ENCODE measurements at regions not wholly inside any gene's neighbourhood (a gene's known extent, or its start where the extent isn't known, plus 50 kb on each side); places are given as distances from the start of the nearest gene placed in this dataset.

DNA sequence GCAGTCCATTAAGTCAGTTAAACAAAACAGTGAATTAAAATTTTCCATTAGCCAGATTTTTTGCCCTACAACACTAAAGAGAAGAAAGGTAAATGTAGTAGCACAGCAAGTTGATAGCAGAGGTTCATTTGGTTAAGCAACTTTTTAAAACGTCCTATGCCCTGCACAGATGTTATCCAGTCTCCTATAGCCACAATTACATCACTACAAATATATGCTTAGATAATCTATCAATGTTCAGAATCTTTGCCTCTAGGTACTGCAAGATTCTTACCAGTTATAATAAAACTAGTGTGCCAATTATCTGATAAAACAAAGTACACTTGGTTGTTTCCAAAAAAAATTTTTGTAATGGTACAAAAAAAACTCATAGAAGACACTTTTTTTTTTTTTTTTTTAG, 175.5 kb upstream of the MYO3A start:
- Histone ChIP-seq H3K36me3 (replicated peaks in 1 of 2; ENCODE audit: control insufficient read depth in 1 of 2, insufficient read depth in 2 of 2, low read length in 2 of 2) (no peaks in the 10 kb centered on the region), H2AFZ (ENCODE audit: insufficient read depth, low read depth, low read length, poor library complexity, severe bottlenecking) (no peak overlapping the region), H3K4me1 (ENCODE audit: control insufficient read depth in 1 of 2, insufficient read depth in 2 of 2, low read length in 2 of 2) (peaks cover 25 to 31% of the 10 kb centered on the region in 2 donors), H3K4me2 (replicated peaks; ENCODE audit: extremely low read depth, low read length, poor library complexity, severe bottlenecking) (no peak overlapping the region), H3K27me3 (ENCODE audit: control insufficient read depth in 2 of 2, insufficient read depth in 2 of 2, low read length in 2 of 2) (peaks cover 2% of the 10 kb centered on the region in 2 donors), H3K4me3 (replicated peaks in 1 of 3; ENCODE audit: low read depth in 2 of 3, low read length in 3 of 3) (no peak overlapping the region), H4K20me1 (ENCODE audit: insufficient read depth, low read length) (no peaks in the 10 kb centered on the region), H3K9me3 (replicated peaks in 1 of 2; ENCODE audit: control insufficient read depth in 1 of 2, insufficient read depth in 1 of 2, low read length in 2 of 2) (no peaks in the 10 kb centered on the region), H3K79me2 (ENCODE audit: insufficient read depth, low read length) (no peaks in the 10 kb centered on the region), H3K27ac (ENCODE audit: low read depth in 1 of 2, low read length in 2 of 2) (no peak overlapping the region), H3K9ac (ENCODE audit: insufficient read depth, low read length, poor library complexity, severe bottlenecking) (no peak overlapping the region)
- Mint-ChIP-seq H3K27me3 (ENCODE audit: low read depth in 3 of 3) (peaks cover 2 to 4% (median 3%) of the 10 kb centered on the region in 3 donors), H3K27ac (no peak overlapping the region), H3K36me3 (no peaks in the 10 kb centered on the region), H3K4me3 (no peak overlapping the region), H3K4me1 (peaks cover 13% of the 10 kb centered on the region), H3K9me3 (peaks cover 0 to 13% (median 6%) of the 10 kb centered on the region in 7 donors)
- WGBS (ENCODE audit: insufficient coverage): no CpG with 5 or more reads among the region's 1 CpG
- intact Hi-C loops (cut with micrococcal nuclease): no loop called here
- DNase-seq: no peak
- TF ChIP-seq, protein P1, sequence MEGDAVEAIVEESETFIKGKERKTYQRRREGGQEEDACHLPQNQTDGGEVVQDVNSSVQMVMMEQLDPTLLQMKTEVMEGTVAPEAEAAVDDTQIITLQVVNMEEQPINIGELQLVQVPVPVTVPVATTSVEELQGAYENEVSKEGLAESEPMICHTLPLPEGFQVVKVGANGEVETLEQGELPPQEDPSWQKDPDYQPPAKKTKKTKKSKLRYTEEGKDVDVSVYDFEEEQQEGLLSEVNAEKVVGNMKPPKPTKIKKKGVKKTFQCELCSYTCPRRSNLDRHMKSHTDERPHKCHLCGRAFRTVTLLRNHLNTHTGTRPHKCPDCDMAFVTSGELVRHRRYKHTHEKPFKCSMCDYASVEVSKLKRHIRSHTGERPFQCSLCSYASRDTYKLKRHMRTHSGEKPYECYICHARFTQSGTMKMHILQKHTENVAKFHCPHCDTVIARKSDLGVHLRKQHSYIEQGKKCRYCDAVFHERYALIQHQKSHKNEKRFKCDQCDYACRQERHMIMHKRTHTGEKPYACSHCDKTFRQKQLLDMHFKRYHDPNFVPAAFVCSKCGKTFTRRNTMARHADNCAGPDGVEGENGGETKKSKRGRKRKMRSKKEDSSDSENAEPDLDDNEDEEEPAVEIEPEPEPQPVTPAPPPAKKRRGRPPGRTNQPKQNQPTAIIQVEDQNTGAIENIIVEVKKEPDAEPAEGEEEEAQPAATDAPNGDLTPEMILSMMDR (IDR thresholded peaks at IDR 0.05): no peak

GRCh38 chr10:25761937-25762336, 172.1 kb upstream of the MYO3A start:
- H3K36me3 Mint-ChIP-seq: no peaks in the 10 kb centered on the region
- H3K4me3 ChIP-seq (replicated peaks in 1 of 3; ENCODE audit: low read depth in 2 of 3, low read length in 3 of 3): no peak overlapping the region
- intact Hi-C loops (cut with micrococcal nuclease): no loop called here
- 85% methylated on average over 2 of the region's 4 CpGs for WGBS (ENCODE audit: insufficient coverage)
- H3K9me3 Mint-ChIP-seq: peaks cover 0 to 5% (median under 1%) of the 10 kb centered on the region in 7 donors
- H3K27me3 Mint-ChIP-seq (ENCODE audit: low read depth in 3 of 3): peaks cover 11 to 29% (median 14%) of the 10 kb centered on the region in 3 donors
- H3K4me2 ChIP-seq (replicated peaks; ENCODE audit: extremely low read depth, low read length, poor library complexity, severe bottlenecking): no peak overlapping the region
- no peaks in the 10 kb centered on the region for H3K9me3 ChIP-seq (replicated peaks in 1 of 2; ENCODE audit: control insufficient read depth in 1 of 2, insufficient read depth in 1 of 2, low read length in 2 of 2)
- H4K20me1 ChIP-seq (ENCODE audit: insufficient read depth, low read length): no peaks in the 10 kb centered on the region
- H3K4me3 Mint-ChIP-seq: no peak overlapping the region
- peaks cover 18 to 26% of the 10 kb centered on the region in 2 donors for H3K27me3 ChIP-seq (ENCODE audit: control insufficient read depth in 2 of 2, insufficient read depth in 2 of 2, low read length in 2 of 2)
- H3K9ac ChIP-seq (ENCODE audit: insufficient read depth, low read length, poor library complexity, severe bottlenecking): no peak overlapping the region
- no peak overlapping the region for H3K27ac ChIP-seq (ENCODE audit: low read depth in 1 of 2, low read length in 2 of 2)
- no peaks in the 10 kb centered on the region for H3K79me2 ChIP-seq (ENCODE audit: insufficient read depth, low read length)
- no peak overlapping the region for H3K27ac Mint-ChIP-seq
- TF ChIP-seq, protein P1 (IDR thresholded peaks at IDR 0.05): no peak
- DNase-seq: no peak
- peaks cover 3 to 8% of the 10 kb centered on the region in 2 donors for H3K4me1 ChIP-seq (ENCODE audit: control insufficient read depth in 1 of 2, insufficient read depth in 2 of 2, low read length in 2 of 2)
- H3K36me3 ChIP-seq (replicated peaks in 1 of 2; ENCODE audit: control insufficient read depth in 1 of 2, insufficient read depth in 2 of 2, low read length in 2 of 2): no peaks in the 10 kb centered on the region
- peaks cover 2% of the 10 kb centered on the region for H3K4me1 Mint-ChIP-seq
- no peak overlapping the region for H2AFZ ChIP-seq (ENCODE audit: insufficient read depth, low read depth, low read length, poor library complexity, severe bottlenecking)
